ENCODE measurements at regions not wholly inside any gene's neighbourhood (a gene's known extent, or its start where the extent isn't known, plus 50 kb on each side); places are given as distances from the start of the nearest gene placed in this dataset.
"Not testable (repeated sequence)": the region's sequence is repeated elsewhere in the genome, so short reads cannot be mapped to it uniquely, and the experiment has no call there.

GRCh38 chr3:88812576-88812975, 294.8 kb upstream of the EPHA3 start:
- DNase-seq = no peak

- no peak for DNase-seq
These were observed 291.0 kb upstream of the EPHA3 start for GRCh38 chr3:88816445-88816844.

- DNase-seq = no peak
These were observed 282.5 kb upstream of the EPHA3 start for GRCh38 chr3:88824666-88825564.

GRCh38 chr3:88828466-88828865, 279.0 kb upstream of the EPHA3 start:
- DNase-seq = no peak

GRCh38 chr3:88852606-88853005, 254.8 kb upstream of the EPHA3 start:
- DNase-seq = no peak

DNA sequence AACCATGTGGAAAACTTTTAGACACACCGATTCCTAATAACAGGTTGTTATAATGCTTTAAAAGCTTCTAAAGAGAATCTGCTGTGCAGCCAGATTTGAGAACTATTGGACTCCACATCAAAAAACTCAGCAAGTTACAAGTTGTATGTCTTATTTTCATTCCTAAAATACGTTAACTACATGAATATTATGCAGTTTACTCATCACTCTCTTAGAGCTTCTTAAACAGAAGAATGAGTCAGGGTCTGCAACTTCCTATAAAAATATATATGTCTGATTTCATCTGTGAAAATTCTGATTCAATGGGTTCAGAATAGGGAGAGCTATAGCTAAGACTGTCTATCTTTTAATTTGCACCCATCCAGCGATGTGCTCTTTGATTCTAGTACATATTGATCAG, 244.2 kb upstream of the EPHA3 start:
- no peak for DNase-seq

GRCh38 chr3:88876724-88877123, 230.7 kb upstream of the EPHA3 start:
- no peak for DNase-seq

- DNase-seq = no peak
These were observed 227.5 kb upstream of the EPHA3 start for GRCh38 chr3:88879905-88880304.

- no peak for DNase-seq
These were observed 225.3 kb upstream of the EPHA3 start for GRCh38 chr3:88882121-88882520.

DNA sequence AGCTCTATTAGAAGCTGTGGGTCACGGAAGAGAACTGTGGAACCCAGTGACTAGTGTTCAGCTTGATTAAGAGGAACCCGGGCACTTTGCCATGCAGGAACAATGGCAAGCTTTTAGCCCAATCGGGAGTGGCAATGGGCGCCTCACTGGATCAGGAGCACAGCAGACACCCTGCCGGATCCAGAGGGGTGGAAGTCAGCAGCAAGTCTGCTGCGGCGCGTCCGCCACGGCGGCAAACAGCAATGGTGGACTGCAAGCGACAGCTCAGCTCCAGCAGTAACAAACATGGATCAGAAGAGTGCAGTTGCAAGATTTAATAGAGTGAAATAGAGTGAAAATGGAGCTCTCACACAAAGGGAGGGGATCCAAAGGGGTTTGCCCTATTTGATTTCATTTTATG, 220.8 kb upstream of the EPHA3 start:
- not testable (repeated sequence) for DNase-seq

DNA sequence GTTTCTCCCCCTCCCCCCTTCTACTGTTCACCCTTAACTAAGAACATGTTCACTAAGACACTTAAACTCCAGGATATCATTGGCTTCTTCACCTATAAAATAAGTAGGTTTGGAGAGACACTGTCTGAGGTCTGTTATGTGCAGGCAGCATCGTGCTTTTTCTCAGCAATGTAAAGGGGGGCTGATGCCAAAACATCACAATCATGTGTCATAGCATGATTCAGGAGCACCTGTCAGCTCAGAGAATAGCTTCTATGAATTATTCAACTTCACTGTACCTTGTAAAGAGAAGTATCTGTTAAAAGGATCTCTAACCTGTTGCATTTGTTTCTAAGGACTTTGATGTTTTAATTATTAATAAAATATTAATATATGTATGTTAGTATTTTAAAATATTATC, 211.4 kb upstream of the EPHA3 start:
- no peak for DNase-seq

DNA sequence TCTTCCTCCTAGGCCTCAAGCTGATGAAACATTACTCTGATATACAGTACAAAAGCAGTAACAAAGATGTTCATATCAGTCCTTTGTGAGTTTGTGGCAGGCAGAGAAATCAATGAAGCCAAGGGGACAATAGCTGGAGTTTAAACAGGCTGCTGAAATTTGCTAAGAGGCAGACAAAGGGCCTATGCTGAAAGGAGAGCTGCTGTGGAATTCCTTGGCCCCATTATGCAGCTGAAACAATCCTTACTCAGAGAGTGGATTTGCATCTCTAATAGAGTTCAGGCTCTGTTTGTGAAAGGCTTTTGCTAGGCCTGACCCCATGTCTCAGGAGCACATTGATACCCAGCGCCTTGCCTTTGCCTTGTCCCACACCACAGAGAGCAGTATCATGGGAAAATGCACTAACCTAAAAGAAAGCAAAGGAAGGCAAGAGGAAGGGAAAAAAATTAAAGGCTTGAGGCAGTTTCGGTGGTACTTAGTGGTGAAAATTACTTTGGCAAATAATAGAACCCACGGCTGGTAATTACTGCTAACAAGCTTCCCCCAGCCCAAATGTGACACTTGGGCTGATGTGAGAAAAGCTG, 195.0 kb upstream of the EPHA3 start:
- no peak for DNase-seq

DNA sequence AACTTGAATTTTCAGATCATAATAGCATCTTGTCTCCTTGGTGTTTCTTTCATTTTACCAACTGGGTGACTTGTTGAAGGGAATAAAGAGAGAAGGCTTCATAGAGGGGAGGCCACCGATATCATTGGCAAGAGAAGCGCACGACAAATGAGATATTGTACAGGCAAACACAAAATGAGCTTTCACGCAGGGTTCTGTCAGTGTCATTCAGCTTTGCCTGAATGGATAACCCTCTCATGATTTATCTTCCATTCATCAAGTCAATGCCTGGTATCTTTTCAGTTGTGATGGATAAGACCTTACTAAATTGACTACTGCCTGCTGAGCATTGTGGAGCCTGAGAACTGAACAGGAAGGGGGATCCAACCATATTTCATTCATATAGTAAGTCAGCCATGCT, 188.6 kb upstream of the EPHA3 start:
- DNase-seq = no peak

DNA sequence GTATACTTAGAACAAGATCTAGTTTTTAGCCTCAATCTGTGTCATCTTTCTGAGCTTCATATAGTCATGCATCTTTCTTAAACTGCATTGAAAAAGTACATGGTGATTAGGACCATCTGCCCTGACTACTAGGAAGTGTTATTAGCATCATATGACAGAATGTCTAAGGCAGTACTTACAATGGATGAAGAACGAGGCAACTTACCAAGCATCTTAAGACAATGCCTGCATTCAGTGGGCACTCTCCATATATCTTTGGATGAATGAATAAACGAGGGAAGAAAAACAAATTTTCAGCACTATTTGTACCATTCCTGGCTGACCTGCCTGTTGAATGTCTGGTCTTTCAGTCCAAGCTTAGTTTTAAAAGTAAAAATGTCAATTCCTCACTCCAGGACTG, 185.4 kb upstream of the EPHA3 start:
- no peak for DNase-seq

- no peak for DNase-seq
These were observed 181.2 kb upstream of the EPHA3 start for GRCh38 chr3:88926221-88926620.

GRCh38 chr3:88930611-88931010, 176.8 kb upstream of the EPHA3 start:
- no peak for DNase-seq

DNA sequence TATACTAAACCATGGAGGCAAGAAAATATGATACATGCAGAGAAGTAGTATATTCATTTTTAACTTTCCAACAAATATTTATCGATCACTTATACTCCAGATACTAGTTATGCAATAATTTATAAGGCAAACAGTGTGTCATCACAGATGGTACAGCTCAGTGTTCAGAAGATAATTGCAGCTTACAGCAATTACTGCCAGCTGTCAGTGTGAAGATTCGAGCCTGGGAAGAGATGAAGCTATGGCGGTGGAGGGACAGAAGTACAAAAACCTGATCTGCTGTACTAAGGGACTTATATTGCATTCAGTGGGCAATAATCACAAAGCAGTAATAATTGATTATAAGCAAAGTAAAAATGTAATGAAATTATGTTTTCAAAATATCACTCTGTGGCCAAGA, 170.6 kb upstream of the EPHA3 start:
- DNase-seq = no peak

DNA sequence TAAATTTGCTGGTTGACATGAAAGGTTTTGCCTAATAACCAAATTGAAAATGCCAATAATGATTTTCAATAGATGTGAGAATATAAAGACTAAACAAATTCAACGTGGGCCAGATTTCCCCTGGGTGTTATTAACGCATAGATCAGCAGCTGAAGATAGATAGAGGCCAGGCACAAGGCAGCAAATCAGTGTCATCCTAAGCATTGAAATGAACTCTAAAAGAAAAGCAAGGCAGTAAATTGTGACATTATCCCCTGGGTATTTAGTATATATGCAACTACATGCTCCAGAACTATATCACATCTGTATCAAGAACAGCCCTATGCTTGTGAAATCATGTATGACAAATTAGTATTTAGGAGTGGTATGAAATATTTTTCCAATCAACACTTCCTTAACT, 167.1 kb upstream of the EPHA3 start:
- DNase-seq = no peak

DNA sequence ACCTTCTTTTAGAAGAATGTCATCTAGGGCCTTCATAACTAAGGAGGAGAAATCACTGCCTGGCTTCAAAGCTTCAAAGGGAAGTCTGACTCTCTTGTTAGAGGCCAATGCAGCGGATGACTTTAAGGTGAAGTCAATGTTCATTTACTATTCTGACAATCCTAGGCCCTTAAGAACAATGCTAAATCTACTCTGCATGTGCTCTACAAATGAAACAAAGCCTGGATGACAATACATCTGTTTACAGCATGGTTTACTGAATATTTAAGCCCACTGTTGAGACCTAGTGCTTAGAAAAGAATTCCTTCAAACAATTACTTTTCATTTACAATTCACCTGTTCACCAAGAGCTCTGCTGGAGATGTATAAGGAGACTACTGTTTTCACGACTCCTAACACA, 160.4 kb upstream of the EPHA3 start:
- no peak for DNase-seq

DNA sequence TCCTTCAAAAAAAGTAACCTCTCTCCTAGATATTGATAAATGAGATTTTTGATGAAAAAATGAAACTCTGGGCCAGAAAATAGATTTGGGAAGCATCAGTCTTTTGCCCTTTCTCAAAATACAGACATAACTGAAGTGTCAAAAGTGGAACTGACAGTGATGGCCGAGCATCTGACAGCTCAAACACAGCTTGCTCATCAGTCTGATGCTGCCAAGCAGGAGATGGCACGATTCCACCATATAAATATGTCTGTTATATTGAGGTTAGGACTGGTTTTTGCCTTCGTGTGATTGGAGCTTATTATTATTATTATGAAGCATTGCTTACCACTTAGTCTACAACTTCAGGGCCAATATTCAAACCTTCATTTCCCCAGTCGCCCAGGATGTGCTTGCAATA, 152.6 kb upstream of the EPHA3 start:
- DNase-seq = no peak

DNA sequence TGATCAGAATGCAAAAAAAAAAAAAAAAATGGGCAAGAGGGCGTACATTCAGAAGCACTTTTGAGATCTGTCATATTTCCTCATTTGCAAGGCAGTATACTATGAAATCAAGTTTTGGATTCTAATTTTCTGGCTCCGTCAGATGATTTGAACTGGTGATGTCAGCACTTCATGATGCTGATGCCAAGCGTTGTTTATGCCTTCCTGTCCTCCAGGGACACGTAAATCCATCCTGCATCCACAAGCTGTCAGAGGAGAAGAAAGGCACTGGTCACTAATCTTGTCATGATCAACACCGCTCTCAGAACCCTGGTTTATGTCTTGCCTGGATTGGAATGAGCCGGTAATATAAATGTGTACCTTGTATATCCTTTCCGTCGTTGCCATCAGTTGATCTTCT, 152.1 kb upstream of the EPHA3 start:
- DNase-seq = no peak

DNA sequence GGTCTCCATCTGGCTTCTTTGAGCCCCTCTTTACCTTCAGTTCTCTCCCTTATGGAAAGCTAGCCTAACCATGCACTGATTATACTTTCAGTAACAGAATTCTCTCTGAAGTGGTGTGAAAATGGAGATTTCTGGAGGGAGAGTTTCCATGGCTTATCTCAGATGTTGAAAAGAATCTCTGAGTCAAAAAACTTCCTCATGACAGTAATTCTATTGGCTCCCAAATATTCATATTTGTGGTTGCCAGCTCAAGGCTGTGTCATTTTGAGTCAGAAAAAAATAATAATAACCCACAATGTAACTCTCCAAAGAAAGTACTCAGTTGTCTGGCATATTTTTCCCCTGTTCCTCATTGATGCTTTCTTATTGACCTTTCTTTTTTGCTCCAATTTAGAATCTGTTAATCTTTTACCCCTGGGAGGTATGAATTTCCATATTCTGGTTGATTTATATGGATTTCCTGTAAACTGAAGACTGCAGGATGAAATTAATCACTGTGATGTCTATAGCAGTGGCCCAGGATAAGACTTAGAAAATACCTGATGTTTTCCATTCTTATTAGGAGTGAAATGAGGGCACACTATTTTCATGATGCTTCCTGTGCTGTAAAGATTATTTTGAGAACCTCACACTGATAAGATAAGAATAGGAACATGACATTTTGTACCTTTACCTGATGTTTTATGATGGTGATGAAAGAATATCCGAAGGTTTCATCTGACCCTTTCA, 149.5 kb upstream of the EPHA3 start:
- DNase-seq = no peak

GRCh38 chr3:88960019-88960418, 147.4 kb upstream of the EPHA3 start:
- no peak for DNase-seq

DNA sequence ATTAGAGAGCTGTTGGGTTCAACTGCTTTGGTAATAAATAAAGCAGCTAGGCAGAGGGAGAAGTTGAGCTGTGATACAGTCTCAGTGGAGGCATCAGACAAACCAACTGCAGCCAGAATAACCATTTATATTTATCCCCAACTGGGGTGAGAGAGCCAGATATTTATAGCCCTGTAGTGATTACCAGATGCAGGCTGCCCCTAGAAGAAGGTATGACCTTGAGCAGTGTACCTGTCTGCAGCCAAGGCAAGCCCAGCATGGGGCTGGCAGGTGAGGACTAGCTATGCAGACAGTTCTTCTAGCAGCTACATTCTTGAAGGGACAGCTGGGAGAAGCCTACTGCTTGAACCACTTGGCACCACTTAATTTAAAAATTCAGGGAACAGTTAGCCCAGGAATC, 144.4 kb upstream of the EPHA3 start:
- DNase-seq = no peak
